Sigmoid colon (tissue), 6 donors: ENCODE measurements at regions not wholly inside any gene's neighbourhood (a gene's known extent, or its start where the extent isn't known, plus 50 kb on each side); places are given as distances from the start of the nearest gene placed in this dataset.

Source experiments
- DNase-seq: peaks from one replicate; pipeline ENCODE4 v3.0.0-alpha.2; 2019
- H3K27ac ChIP-seq, 4 donors: fragments of 200-600 bp; sonication (generic); one replicate each; pipeline ENCODE4 v1.5.1; 2016 to 2019; ENCODE audit warnings: mild to moderate bottlenecking in 1 of 4
- H3K27me3 ChIP-seq, 3 donors: fragments of 200-600 bp; sonication (generic); one replicate each; pipeline ENCODE4 v1.5.1; 2019; ENCODE audit warnings: mild to moderate bottlenecking in 1 of 3
- H3K36me3 ChIP-seq, 4 donors: fragments of 200-600 bp; sonication (generic); one replicate each; pipeline ENCODE4 v1.5.1; 2016 to 2019
- H3K4me1 ChIP-seq, 4 donors: fragments of 200-600 bp; sonication (generic); one replicate each; pipeline ENCODE4 v1.5.1; 2017 to 2019
- H3K4me3 ChIP-seq, 4 donors: fragments of 200-600 bp; sonication (generic); one replicate each; pipeline ENCODE4 v1.5.1; 2017 to 2019; ENCODE audit warnings: mild to moderate bottlenecking in 2 of 4, moderate library complexity in 1 of 4
- H3K9me3 ChIP-seq, 4 donors: fragments of 200-600 bp in 3 of 4; sonication (generic) in 3 of 4; one replicate each; pipeline versions ENCODE4 v1.5.1 to v1.6.1; 2013 to 2019
- CTCF ChIP-seq, 4 experiments: fragments of 450-650 bp in 3 of 4; fragments of 200-600 bp in 1 of 4; IDR thresholded peaks; one replicate each; pipeline ENCODE4 v1.5.1; 2016 to 2019; ENCODE audit warnings: antibody characterized with exemption in 4 of 4, mild to moderate bottlenecking in 3 of 4, moderate library complexity in 2 of 4
- EP300 ChIP-seq, 4 donors: sonication (generic); formaldehyde crosslinking; IDR thresholded peaks; one replicate each; pipeline ENCODE4 v1.6.1; 2017; ENCODE audit warnings: antibody characterized with exemption in 4 of 4
- POLR2A ChIP-seq, 2 donors: fragments of 450-650 bp; IDR thresholded peaks; one replicate each; pipeline ENCODE4 v1.6.1; 2016; ENCODE audit warnings: antibody characterized with exemption in 2 of 2, mild to moderate bottlenecking in 2 of 2, moderate library complexity in 2 of 2
- POLR2AphosphoS5 ChIP-seq, 4 donors: sonication (generic); formaldehyde crosslinking; IDR thresholded peaks; one replicate each; pipeline ENCODE4 v1.6.1; 2017; ENCODE audit warnings: antibody characterized with exemption in 4 of 4
- WGBS, 2 donors: extraction: QIAGEN DNeasy Blood & Tissue Kit; methylation state at CpG; one replicate each; pipeline ENCODE4 v1.1.7; 2013; 5-methylcytosine and 5-hydroxymethylcytosine counted together
- intact Hi-C: fragments of 100-400 bp; cut with DNase I; formaldehyde crosslinking; loops from one replicate; pipeline ENCODE4 v1.15.1; 2023
- donor health status: healthy with polysubstance abuse.
- donor health status: healthy.

DNA sequence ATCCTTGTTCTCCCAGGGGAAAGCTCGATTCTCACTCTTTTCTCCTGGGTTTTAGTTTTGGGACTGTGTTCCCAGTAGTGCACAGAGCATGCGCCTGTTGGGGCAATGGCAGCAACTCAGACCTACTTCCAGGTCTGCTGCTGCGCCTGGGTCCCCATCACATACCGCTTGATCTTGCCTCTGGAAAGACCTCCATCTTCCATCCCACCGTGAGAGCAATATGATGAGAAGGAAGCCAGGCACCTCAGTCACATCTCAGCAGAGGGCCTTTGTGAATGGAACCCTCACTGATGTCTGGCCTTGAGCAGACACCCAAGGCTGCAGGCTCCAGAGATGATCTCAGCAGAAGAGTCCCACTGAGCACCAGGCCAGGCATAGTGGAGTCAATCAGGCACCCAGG is 176.8 kb upstream of the ZNF507 start:
- Histone ChIP-seq H3K4me3 (no peak overlapping the region), H3K4me1 (no peaks in the 10 kb centered on the region), H3K36me3 (no peaks in the 10 kb centered on the region), H3K9me3 (no peaks in the 10 kb centered on the region), H3K27me3 (no peaks in the 10 kb centered on the region), H3K27ac (no peak overlapping the region)
- WGBS, 2 donors: 71 to 83% methylated on average over 5 of the region's 5 CpGs
- TF ChIP-seq POLR2AphosphoS5 (IDR thresholded peaks at IDR 0.05) (no peak), POLR2A (IDR thresholded peaks at IDR 0.05) (no peak), EP300 (IDR thresholded peaks at IDR 0.05) (no peak), CTCF (IDR thresholded peaks at IDR 0.05) (no peak)
- intact Hi-C loops: no loop called here
- peak; percentile 13 for DNase-seq

DNA sequence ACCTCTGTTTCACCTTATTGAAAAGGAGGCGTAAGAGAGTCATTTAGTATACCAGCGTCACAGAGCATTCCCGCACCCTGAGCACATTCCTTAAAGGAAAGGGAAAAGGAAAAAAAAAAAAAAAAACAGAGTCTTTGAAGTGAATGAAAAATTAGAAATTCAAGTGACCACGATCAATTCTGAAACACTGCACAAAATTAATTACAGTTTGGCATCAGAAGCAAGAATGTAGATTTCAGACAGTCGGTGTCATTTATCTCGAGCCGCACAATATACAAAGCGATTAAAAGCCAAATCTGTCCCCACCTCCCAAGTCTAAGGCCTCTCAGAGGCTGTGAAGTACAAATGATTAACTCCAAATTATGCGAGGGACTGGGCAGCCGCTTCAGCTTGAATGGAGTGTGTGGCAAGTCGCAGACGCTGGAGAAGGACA is 173.7 kb upstream of the ZNF507 start:
- intact Hi-C loops: no loop called here
- Histone ChIP-seq H3K4me1 (no peaks in the 10 kb centered on the region), H3K9me3 (no peaks in the 10 kb centered on the region), H3K4me3 (no peak overlapping the region), H3K27ac (no peak overlapping the region), H3K27me3 (no peaks in the 10 kb centered on the region), H3K36me3 (no peaks in the 10 kb centered on the region)
- no peak for DNase-seq
- 29 to 60% methylated on average over 12 of the region's 12 CpGs for WGBS, 2 donors
- no peak for TF ChIP-seq CTCF (IDR thresholded peaks at IDR 0.05)
- no peak for TF ChIP-seq EP300 (IDR thresholded peaks at IDR 0.05)
- no peak for TF ChIP-seq POLR2AphosphoS5 (IDR thresholded peaks at IDR 0.05)
- no peak for TF ChIP-seq POLR2A (IDR thresholded peaks at IDR 0.05)

GRCh38 chr19:32172566-32173160 is 172.7 kb upstream of the ZNF507 start:
- no peak overlapping the region for H3K4me3 ChIP-seq
- no peaks in the 10 kb centered on the region for H3K9me3 ChIP-seq
- H3K27ac ChIP-seq: no peak overlapping the region
- no peaks in the 10 kb centered on the region for H3K36me3 ChIP-seq
- H3K4me1 ChIP-seq: no peaks in the 10 kb centered on the region
- WGBS, 2 donors: 54 to 69% methylated on average over 5 of the region's 5 CpGs
- intact Hi-C loops: no loop called here
- H3K27me3 ChIP-seq: no peaks in the 10 kb centered on the region
- no peak for DNase-seq
- TF ChIP-seq POLR2A (IDR thresholded peaks at IDR 0.05): no peak
- no peak for TF ChIP-seq POLR2AphosphoS5 (IDR thresholded peaks at IDR 0.05)
- TF ChIP-seq CTCF (IDR thresholded peaks at IDR 0.05): no peak
- no peak for TF ChIP-seq EP300 (IDR thresholded peaks at IDR 0.05)

- TF ChIP-seq EP300 (IDR thresholded peaks at IDR 0.05): no peak
- TF ChIP-seq POLR2A (IDR thresholded peaks at IDR 0.05): no peak
- TF ChIP-seq CTCF (IDR thresholded peaks at IDR 0.05): no peak
- TF ChIP-seq POLR2AphosphoS5 (IDR thresholded peaks at IDR 0.05): no peak
- Histone ChIP-seq H3K36me3 (no peaks in the 10 kb centered on the region), H3K27ac (no peak overlapping the region), H3K4me3 (no peak overlapping the region), H3K4me1 (no peaks in the 10 kb centered on the region), H3K9me3 (no peaks in the 10 kb centered on the region), H3K27me3 (no peaks in the 10 kb centered on the region)
- intact Hi-C loops: no loop called here
- peak; percentile 27 for DNase-seq
- 79 to 91% methylated on average over 3 of the region's 3 CpGs for WGBS, 2 donors
Measured at GRCh38 chr19:32173836-32174235, 171.6 kb upstream of the ZNF507 start.
